Activated CD4-positive, alpha-beta T cell treated with anti-CD3 and anti-CD28 coated beads for 24 hours (primary cell): ENCODE measurements at regions not wholly inside any gene's neighbourhood (a gene's known extent, or its start where the extent isn't known, plus 50 kb on each side); places are given as distances from the start of the nearest gene placed in this dataset.
A peak's percentile ranks its signal among the peaks of the same experiment; 100 is the strongest.

Experiments
- DNase-seq, 2 donors: peaks; one replicate each; pipeline ENCODE4 v3.0.0-alpha.2; 2020; ENCODE audit warnings: low read depth in 2 of 2

- DNase-seq, result no peak
Measured at GRCh38 chr9:90022474-90022873, 417.7 kb downstream of the GADD45G start.

GRCh38 chr9:90023861-90024260 is 419.0 kb downstream of the GADD45G start:
- no peak for DNase-seq

GRCh38 chr9:90024409-90024808 is 419.6 kb downstream of the GADD45G start:
- DNase-seq, result no peak

- DNase-seq, result no peak
Measured at GRCh38 chr9:90024823-90025222, 420.0 kb downstream of the GADD45G start.

- DNase-seq, result no peak
Measured at GRCh38 chr9:90025816-90026215, 421.0 kb downstream of the GADD45G start.

GRCh38 chr9:90027296-90027790 is 422.5 kb downstream of the GADD45G start:
- DNase-seq, result no peak

GRCh38 chr9:90029386-90029785 is 424.6 kb downstream of the GADD45G start:
- no peak for DNase-seq

GRCh38 chr9:90029996-90030395 is 425.2 kb downstream of the GADD45G start:
- DNase-seq, result no peak

- no peak for DNase-seq
Measured at GRCh38 chr9:90032296-90033027, 427.6 kb downstream of the GADD45G start.

GRCh38 chr9:90033028-90033650 is 428.3 kb downstream of the GADD45G start:
- DNase-seq, result no peak

GRCh38 chr9:90034071-90034470 is 429.3 kb downstream of the GADD45G start:
- DNase-seq, result no peak

- DNase-seq, result no peak
Measured at GRCh38 chr9:90035471-90035870, 430.7 kb downstream of the GADD45G start.

GRCh38 chr9:90037146-90037797 is 432.5 kb downstream of the GADD45G start:
- DNase-seq, result no peak

GRCh38 chr9:90038763-90039162 is 434.0 kb downstream of the GADD45G start:
- DNase-seq, result no peak

- no peak for DNase-seq
Measured at GRCh38 chr9:90044263-90044662, 439.5 kb downstream of the GADD45G start.

- DNase-seq, result peak in 1 of 2 donors; percentile 7
Measured at GRCh38 chr9:90044710-90045151, 439.9 kb downstream of the GADD45G start.

- DNase-seq, result no peak
Measured at GRCh38 chr9:90046317-90046861, 441.6 kb downstream of the GADD45G start.

- no peak for DNase-seq
Measured at GRCh38 chr9:90047828-90048227, 443.0 kb downstream of the GADD45G start.

GRCh38 chr9:90052366-90052765 is 447.6 kb downstream of the GADD45G start:
- no peak for DNase-seq

- DNase-seq, result no peak
Measured at GRCh38 chr9:90053027-90053426, 448.2 kb downstream of the GADD45G start.

- DNase-seq, result no peak
Measured at GRCh38 chr9:90054810-90055209, 450.0 kb downstream of the GADD45G start.

GRCh38 chr9:90055226-90055625 is 450.4 kb downstream of the GADD45G start:
- DNase-seq, result no peak
